ENCODE measurements at regions not wholly inside any gene's neighbourhood (a gene's known extent, or its start where the extent isn't known, plus 50 kb on each side); places are given as distances from the start of the nearest gene placed in this dataset.

GRCh38 chr2:35887146-35887545 is 468.4 kb upstream of the CRIM1 start:
- FAIRE-seq (no peak), ATAC-seq (no peak), DNase-seq (ENCODE audit: low read depth, low spot score) (no peak)
- Histone ChIP-seq H3K4me2 (ENCODE audit: control insufficient read depth, insufficient read depth) (no peak overlapping the region), H3K27ac (ENCODE audit: control insufficient read depth, insufficient read depth) (no peak overlapping the region), H3K79me2 (ENCODE audit: control insufficient read depth, insufficient read depth, low read length) (no peaks in the 10 kb centered on the region), H3K4me3 (no peak overlapping the region), H3K4me1 (ENCODE audit: control insufficient read depth, insufficient read depth, low read length) (no peaks in the 10 kb centered on the region), H4K20me1 (ENCODE audit: control insufficient read depth, insufficient read depth) (no peaks in the 10 kb centered on the region), H3K36me3 (ENCODE audit: control insufficient read depth in 2 of 2, insufficient read depth in 2 of 2, low read length in 1 of 2) (no peaks in the 10 kb centered on the region), H3K9me3 (replicated peaks; ENCODE audit: control insufficient read depth, insufficient read depth, low read length) (no peaks in the 10 kb centered on the region), H3K27me3 (replicated peaks in 1 of 2; ENCODE audit: control insufficient read depth in 2 of 2, insufficient read depth in 2 of 2, low read length in 1 of 2) (no peaks in the 10 kb centered on the region), H2AFZ (ENCODE audit: control insufficient read depth, low read depth, low read length) (no peak overlapping the region), H3K9ac (ENCODE audit: control insufficient read depth, insufficient read depth, low read length) (no peak overlapping the region)
- ChIA-PET RAD21 (ENCODE audit: unreplicated experiment) (no interaction called here), SMC1A (ENCODE audit: uncharacterized antibody, unreplicated experiment) (no interaction called here), POLR2A (no interaction called here), CTCF (no interaction called here)
- BruUV-seq (replicated peaks): no TSS peak
- in situ Hi-C loops (cut with MboI): no loop called here
- intact Hi-C loops (cut with micrococcal nuclease; ENCODE audit: unreplicated experiment): no loop called here
- WGBS (ENCODE audit: insufficient coverage, insufficient replicate concordance, low lambda C conversion rate, missing lambda C conversion rate): 31% methylated on average over 7 of the region's 7 CpGs
- no peak for TF ChIP-seq ZBTB40 (IDR thresholded peaks at IDR 0.05; ENCODE audit: borderline replicate concordance)
- TF ChIP-seq E4F1 (IDR thresholded peaks at IDR 0.05; ENCODE audit: borderline replicate concordance, partially characterized antibody): no peak
- no peak for TF ChIP-seq SKIL (IDR thresholded peaks at IDR 0.05; ENCODE audit: low read depth, poor library complexity, severe bottlenecking)
- no peak for TF ChIP-seq MLLT1 (IDR thresholded peaks at IDR 0.05)
- TF ChIP-seq MEF2B (IDR thresholded peaks at IDR 0.05; ENCODE audit: partially characterized antibody, poor library complexity, severe bottlenecking): no peak
- no peak for TF ChIP-seq TCF3 (IDR thresholded peaks at IDR 0.05; ENCODE audit: borderline replicate concordance, insufficient read depth, low read depth, low read length)
- TF ChIP-seq SIX5 (IDR thresholded peaks at IDR 0.05; ENCODE audit: low read depth, low read length, severe bottlenecking): no peak
- TF ChIP-seq SPI1 (IDR thresholded peaks at IDR 0.05; ENCODE audit: borderline replicate concordance, insufficient read depth, low read depth, low read length): no peak
- no peak for TF ChIP-seq SP1 (IDR thresholded peaks at IDR 0.05; ENCODE audit: low read depth, low read length)
- TF ChIP-seq RELB (IDR thresholded peaks at IDR 0.05; ENCODE audit: low read depth): no peak
- TF ChIP-seq HCFC1 (IDR thresholded peaks at IDR 0.05; ENCODE audit: low read length): no peak
- TF ChIP-seq FOXM1 (IDR thresholded peaks at IDR 0.05; ENCODE audit: low read depth, low read length): no peak

All from GM12878 (cell line).